ENCODE measurements at regions not wholly inside any gene's neighbourhood (a gene's known extent, or its start where the extent isn't known, plus 50 kb on each side); places are given as distances from the start of the nearest gene placed in this dataset.
"Not testable (repeated sequence)": the region's sequence is repeated elsewhere in the genome, so short reads cannot be mapped to it uniquely, and the experiment has no call there.

- ChIA-PET CTCF (ENCODE audit: low intra/inter-chr PET ratio) (no interaction called here), POLR2A (no interaction called here)
- no peak overlapping the region for H3K9ac ChIP-seq (ENCODE audit: insufficient read depth in 1 of 2, low read depth in 2 of 2, low read length in 2 of 2)
Measured at GRCh38 chr21:28167366-28167765, 825.3 kb downstream of the LTN1 start.

GRCh38 chr21:28164519-28164918 is 828.2 kb downstream of the LTN1 start:
- FAIRE-seq; ATAC-seq; H3K36me3 ChIP-seq (ENCODE audit: control insufficient read depth, insufficient read depth, low read length); H3K27ac ChIP-seq (ENCODE audit: extremely low read depth, low read depth, low read length); BruUV-seq (replicated peaks); H3K9me3 ChIP-seq (replicated peaks; ENCODE audit: control insufficient read depth, insufficient read depth, low read depth, low read length); H3K79me2 ChIP-seq (ENCODE audit: control insufficient read depth, insufficient read depth, low read length); H3K4me2 ChIP-seq (ENCODE audit: insufficient read depth, low read length); H3K9ac ChIP-seq (ENCODE audit: insufficient read depth in 1 of 2, low read depth in 2 of 2, low read length in 2 of 2); in situ Hi-C loops (cut with MboI); POLR2A ChIA-PET; H3K4me1 ChIP-seq (replicated peaks in 1 of 2; ENCODE audit: control insufficient read depth in 2 of 2, insufficient read depth in 2 of 2, low read length in 2 of 2); H3K4me3 ChIP-seq; H3K27me3 ChIP-seq (ENCODE audit: control insufficient read depth in 2 of 2, insufficient read depth in 2 of 2, low read length in 2 of 2); H2AFZ ChIP-seq (ENCODE audit: low read depth, low read length); H3K9me1 ChIP-seq (ENCODE audit: control insufficient read depth, insufficient read depth, low read length); H4K20me1 ChIP-seq (replicated peaks; ENCODE audit: control insufficient read depth, insufficient read depth, low read length); DNase-seq (ENCODE audit: extremely low read depth in 1 of 4, low spot score in 3 of 4); CTCF ChIA-PET (ENCODE audit: low intra/inter-chr PET ratio); intact Hi-C loops (cut with micrococcal nuclease): not testable (repeated sequence)
- under 1% methylated on average over 9 of the region's 9 CpGs for WGBS (ENCODE audit: insufficient coverage, low coverage, missing lambda C conversion rate)

More at GRCh38 chr21:28167366-28167765, 825.3 kb downstream of the LTN1 start:
- intact Hi-C loops (cut with micrococcal nuclease): no loop called here
- in situ Hi-C loops (cut with MboI): no loop called here
- TF ChIP-seq NKRF (IDR thresholded peaks at IDR 0.05; ENCODE audit: borderline replicate concordance): no peak
- no peak for TF ChIP-seq MAFG (tag; conservative IDR thresholded peaks at IDR 0.05)
- no peak for TF ChIP-seq ZNF274 (IDR thresholded peaks at IDR 0.05; ENCODE audit: borderline replicate concordance, low read depth, low read length)
- no peak for TF ChIP-seq BRD9 (IDR thresholded peaks at IDR 0.05; ENCODE audit: low read depth, partially characterized antibody)
- TF ChIP-seq MCM5 (IDR thresholded peaks at IDR 0.05; ENCODE audit: low read depth): no peak
- no peak for TF ChIP-seq ZZZ3 (IDR thresholded peaks at IDR 0.05)
- no peak for TF ChIP-seq FOXK1 (CRISPR knock-in tag; IDR thresholded peaks at IDR 0.05; ENCODE audit: borderline replicate concordance)
- no peak for TF ChIP-seq ZNF134 (CRISPR knock-in tag; conservative IDR thresholded peaks at IDR 0.05)
- no peak for TF ChIP-seq TGIF2 (CRISPR knock-in tag; IDR thresholded peaks at IDR 0.05)
- no peak for TF ChIP-seq TAL1 (IDR thresholded peaks at IDR 0.05)
- no peak for TF ChIP-seq MCM2 (IDR thresholded peaks at IDR 0.05; ENCODE audit: low read depth)
- TF ChIP-seq CEBPB (tag; IDR thresholded peaks at IDR 0.05): no peak
- TF ChIP-seq LCOR (CRISPR knock-in tag; IDR thresholded peaks at IDR 0.05): no peak
- H3K9me1 ChIP-seq (ENCODE audit: control insufficient read depth, insufficient read depth, low read length): no peaks in the 10 kb centered on the region
- H3K4me1 ChIP-seq (replicated peaks in 1 of 2; ENCODE audit: control insufficient read depth in 2 of 2, insufficient read depth in 2 of 2, low read length in 2 of 2): no peaks in the 10 kb centered on the region
- BruUV-seq (replicated peaks): no TSS peak
- H2AFZ ChIP-seq (ENCODE audit: low read depth, low read length): no peak overlapping the region
- H3K36me3 ChIP-seq (ENCODE audit: control insufficient read depth, insufficient read depth, low read length): no peaks in the 10 kb centered on the region
- no peaks in the 10 kb centered on the region for H3K9me3 ChIP-seq (replicated peaks; ENCODE audit: control insufficient read depth, insufficient read depth, low read depth, low read length)
- DNase-seq (ENCODE audit: extremely low read depth in 1 of 4, low spot score in 3 of 4) (no peak), FAIRE-seq (no peak), ATAC-seq (no peak)
- no peaks in the 10 kb centered on the region for H4K20me1 ChIP-seq (replicated peaks; ENCODE audit: control insufficient read depth, insufficient read depth, low read length)
- H3K27ac ChIP-seq (ENCODE audit: extremely low read depth, low read depth, low read length): no peak overlapping the region
- no peaks in the 10 kb centered on the region for H3K27me3 ChIP-seq (ENCODE audit: control insufficient read depth in 2 of 2, insufficient read depth in 2 of 2, low read length in 2 of 2)
- no peak overlapping the region for H3K4me3 ChIP-seq
- no peaks in the 10 kb centered on the region for H3K79me2 ChIP-seq (ENCODE audit: control insufficient read depth, insufficient read depth, low read length)
- H3K4me2 ChIP-seq (ENCODE audit: insufficient read depth, low read length): no peak overlapping the region
